ENCODE measurements at regions not wholly inside any gene's neighbourhood (a gene's known extent, or its start where the extent isn't known, plus 50 kb on each side); places are given as distances from the start of the nearest gene placed in this dataset.

GRCh38 chr1:164932580-164932979, 373.6 kb downstream of the PBX1 start:
- no peak for FAIRE-seq

DNA sequence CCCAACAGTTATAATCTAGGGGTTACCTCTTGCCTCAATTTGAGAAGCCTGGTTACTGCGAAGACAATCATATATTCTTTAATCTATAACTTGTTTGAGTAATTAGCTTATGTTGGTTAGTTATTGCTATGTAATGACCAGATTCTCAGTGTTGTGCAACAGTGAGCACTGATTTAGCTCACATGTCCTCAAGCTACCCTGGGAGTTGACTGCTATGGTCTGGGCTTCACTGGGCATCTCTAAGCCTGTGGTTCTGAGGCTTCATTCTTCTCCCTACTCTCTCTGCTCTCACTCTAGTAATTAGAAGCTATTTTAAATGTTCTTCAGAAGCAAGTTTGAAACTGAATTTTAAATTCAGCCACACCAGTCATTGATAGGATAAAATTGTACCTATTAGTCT, 371.8 kb downstream of the PBX1 start:
- FAIRE-seq = no peak

- no peak for FAIRE-seq
These were observed 371.3 kb downstream of the PBX1 start for GRCh38 chr1:164930241-164930640.

GRCh38 chr1:164928232-164928812, 369.3 kb downstream of the PBX1 start:
- FAIRE-seq = no peak

- no peak for FAIRE-seq
These were observed 367.1 kb downstream of the PBX1 start for GRCh38 chr1:164926107-164926506.

GRCh38 chr1:164922585-164922984, 363.6 kb downstream of the PBX1 start:
- FAIRE-seq = no peak

DNA sequence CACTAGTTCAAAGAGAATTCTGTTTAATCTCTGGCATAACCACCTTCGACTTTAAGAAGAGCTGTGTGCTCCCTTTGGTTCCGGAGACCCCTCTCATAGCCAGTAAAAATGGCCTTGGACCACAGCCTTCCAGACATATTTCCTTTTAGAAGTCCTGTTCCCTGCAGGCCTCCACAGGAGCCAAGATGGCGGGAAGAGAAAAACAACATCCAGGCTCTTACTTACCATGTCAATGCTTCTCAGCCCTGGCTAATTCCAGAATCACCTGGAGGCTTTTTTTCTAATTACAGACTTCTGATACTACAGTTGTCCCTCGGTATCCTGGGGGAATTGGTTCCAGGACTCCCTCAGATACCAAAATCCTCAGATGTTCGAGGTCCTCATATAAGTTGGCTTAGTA, 362.5 kb downstream of the PBX1 start:
- no peak for FAIRE-seq

DNA sequence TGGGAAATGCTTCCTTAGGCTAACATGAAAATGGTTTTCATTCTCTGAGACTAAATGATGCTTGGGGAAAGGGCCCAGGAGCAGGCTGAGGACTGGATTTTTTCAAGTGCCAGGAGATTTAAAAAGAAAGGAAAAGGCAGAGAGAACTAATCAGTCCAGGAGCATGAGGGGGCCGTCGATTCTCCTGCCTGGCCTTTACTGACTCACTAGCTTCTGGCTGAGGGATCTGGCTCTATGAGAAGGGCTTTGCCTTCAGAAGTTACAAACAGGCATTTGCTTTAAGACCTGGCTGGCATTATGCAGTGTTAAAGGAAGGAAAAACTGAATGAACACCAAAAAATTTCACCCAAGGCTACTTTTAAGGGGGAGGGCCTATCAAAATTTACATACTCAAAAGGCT, 359.2 kb downstream of the PBX1 start:
- FAIRE-seq = no peak

GRCh38 chr1:164914208-164914607, 355.2 kb downstream of the PBX1 start:
- no peak for FAIRE-seq

GRCh38 chr1:164912290-164912689, 353.3 kb downstream of the PBX1 start:
- FAIRE-seq = no peak

- no peak for FAIRE-seq
These were observed 351.7 kb downstream of the PBX1 start for GRCh38 chr1:164910671-164911070.

- no peak for FAIRE-seq
These were observed 348.7 kb downstream of the PBX1 start for GRCh38 chr1:164907666-164908065.

- no peak for FAIRE-seq
These were observed 346.9 kb downstream of the PBX1 start for GRCh38 chr1:164905869-164906268.

DNA sequence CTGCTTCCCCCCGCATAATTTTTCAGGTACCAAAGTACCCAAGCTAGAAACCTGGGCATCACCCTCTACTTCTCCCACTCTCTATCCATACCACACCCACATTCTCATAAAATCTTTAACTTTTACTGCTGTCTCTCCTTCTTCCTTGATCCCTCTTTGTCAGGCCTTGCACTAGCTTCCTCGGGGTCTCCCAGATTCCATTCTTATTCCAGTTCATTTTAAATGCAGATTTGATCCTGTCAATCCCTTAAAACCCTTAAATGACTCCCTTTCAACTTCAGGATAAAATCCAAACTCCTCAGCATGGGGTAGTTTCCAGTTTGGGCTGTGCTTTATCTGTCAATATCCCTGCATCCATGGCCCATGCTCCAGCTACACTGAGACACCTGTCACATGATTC, 343.5 kb downstream of the PBX1 start:
- no peak for FAIRE-seq
